Kidney capillary endothelial cell (primary cell): ENCODE measurements at regions not wholly inside any gene's neighbourhood (a gene's known extent, or its start where the extent isn't known, plus 50 kb on each side); places are given as distances from the start of the nearest gene placed in this dataset.

ENCODE experiments used
- DNase-seq: peaks from one replicate; pipeline ENCODE4 v3.0.0-alpha.2; 2018; ENCODE audit warnings: low spot score

GRCh38 chr14:100467046-100467750 lies 120.0 kb downstream of the BEGAIN start:
- no peak for DNase-seq

GRCh38 chr14:100467939-100468338 lies 119.3 kb downstream of the BEGAIN start:
- no peak for DNase-seq

- DNase-seq: no peak
Measured at GRCh38 chr14:100468557-100468956, 118.7 kb downstream of the BEGAIN start.

- no peak for DNase-seq
Measured at GRCh38 chr14:100469632-100470522, 117.3 kb downstream of the BEGAIN start.

- no peak for DNase-seq
Measured at GRCh38 chr14:100470523-100470897, 116.7 kb downstream of the BEGAIN start.

- no peak for DNase-seq
Measured at GRCh38 chr14:100471441-100472093, 115.7 kb downstream of the BEGAIN start.

- DNase-seq: no peak
Measured at GRCh38 chr14:100472094-100472455, 115.1 kb downstream of the BEGAIN start.

- no peak for DNase-seq
Measured at GRCh38 chr14:100472491-100472890, 114.7 kb downstream of the BEGAIN start.

GRCh38 chr14:100473249-100473648 lies 114.0 kb downstream of the BEGAIN start:
- no peak for DNase-seq

GRCh38 chr14:100474196-100474595 lies 113.0 kb downstream of the BEGAIN start:
- DNase-seq: no peak

GRCh38 chr14:100475268-100475667 lies 111.9 kb downstream of the BEGAIN start:
- DNase-seq: no peak

- DNase-seq: no peak
Measured at GRCh38 chr14:100476012-100476822, 111.0 kb downstream of the BEGAIN start.

GRCh38 chr14:100484531-100485267 lies 102.5 kb downstream of the BEGAIN start:
- no peak for DNase-seq

- DNase-seq: peak; percentile 48
Measured at GRCh38 chr14:100486025-100486828, 101.0 kb downstream of the BEGAIN start.
